SKM-1 treated with dmso at 0.1 percent for 144 hours (cell line): ENCODE measurements at regions not wholly inside any gene's neighbourhood (a gene's known extent, or its start where the extent isn't known, plus 50 kb on each side); places are given as distances from the start of the nearest gene placed in this dataset.
"Not testable (repeated sequence)": the region's sequence is repeated elsewhere in the genome, so short reads cannot be mapped to it uniquely, and the experiment has no call there.

Experiments used
- DNase-seq: peaks from one replicate; lab custom pipeline; 2025; ENCODE audit not compliant: unreplicated experiment; lab: John Stamatoyannopoulos, UW

- DNase-seq: no peak
Measured at GRCh38 chr11:21711341-21711740, 481.5 kb upstream of the ANO5 start.

- DNase-seq: no peak
Measured at GRCh38 chr11:21723678-21724077, 469.2 kb upstream of the ANO5 start.

- no peak for DNase-seq
Measured at GRCh38 chr11:21727102-21727501, 465.8 kb upstream of the ANO5 start.

- DNase-seq: no peak
Measured at GRCh38 chr11:21736404-21736803, 456.5 kb upstream of the ANO5 start.

- DNase-seq: not testable (repeated sequence)
Measured at GRCh38 chr11:21752475-21753243, 440.2 kb upstream of the ANO5 start.

GRCh38 chr11:21753244-21753767 is 439.6 kb upstream of the ANO5 start:
- DNase-seq: not testable (repeated sequence)

- no peak for DNase-seq
Measured at GRCh38 chr11:21761000-21761399, 431.9 kb upstream of the ANO5 start.

GRCh38 chr11:21768388-21768787 is 424.5 kb upstream of the ANO5 start:
- no peak for DNase-seq

GRCh38 chr11:21769188-21769587 is 423.7 kb upstream of the ANO5 start:
- DNase-seq: no peak

- no peak for DNase-seq
Measured at GRCh38 chr11:21771097-21771496, 421.8 kb upstream of the ANO5 start.

- no peak for DNase-seq
Measured at GRCh38 chr11:21774212-21774611, 418.7 kb upstream of the ANO5 start.

- DNase-seq: no peak
Measured at GRCh38 chr11:21775911-21776310, 417.0 kb upstream of the ANO5 start.

- DNase-seq: no peak
Measured at GRCh38 chr11:21783954-21784353, 408.9 kb upstream of the ANO5 start.

GRCh38 chr11:21785351-21785750 is 407.5 kb upstream of the ANO5 start:
- DNase-seq: no peak

GRCh38 chr11:21794306-21794705 is 398.6 kb upstream of the ANO5 start:
- no peak for DNase-seq

- no peak for DNase-seq
Measured at GRCh38 chr11:21798216-21798615, 394.7 kb upstream of the ANO5 start.

- DNase-seq: not testable (repeated sequence)
Measured at GRCh38 chr11:21804523-21804922, 388.4 kb upstream of the ANO5 start.

- DNase-seq: no peak
Measured at GRCh38 chr11:21806508-21806907, 386.4 kb upstream of the ANO5 start.

- DNase-seq: no peak
Measured at GRCh38 chr11:21806947-21807346, 385.9 kb upstream of the ANO5 start.

- DNase-seq: no peak
Measured at GRCh38 chr11:21807350-21807749, 385.5 kb upstream of the ANO5 start.

GRCh38 chr11:21810650-21811049 is 382.2 kb upstream of the ANO5 start:
- DNase-seq: no peak

GRCh38 chr11:21811572-21811971 is 381.3 kb upstream of the ANO5 start:
- no peak for DNase-seq

GRCh38 chr11:21814169-21814568 is 378.7 kb upstream of the ANO5 start:
- no peak for DNase-seq
